Spleen (tissue), 11 donors: ENCODE measurements at regions not wholly inside any gene's neighbourhood (a gene's known extent, or its start where the extent isn't known, plus 50 kb on each side); places are given as distances from the start of the nearest gene placed in this dataset.

Experiments used
- DNase-seq: peaks from one replicate; pipeline ENCODE4 v3.0.0-alpha.2; 2020
- H3K27ac ChIP-seq, 8 donors: fragments of 200-600 bp; sonication (generic) in 7 of 8; 1 replicate in 4 of 8; 2 replicates in 4 of 8; pipeline versions ENCODE4 v1.5.0 to v1.8.0; 2016 to 2021; ENCODE audit warnings: inconsistent platforms in 4 of 8, mild to moderate bottlenecking in 4 of 8, moderate library complexity in 1 of 8
- H3K27me3 ChIP-seq, 7 donors: fragments of 200-600 bp; sonication (generic) in 6 of 7; replicated peaks in 1 of 7; 1 replicate in 4 of 7; 2 replicates in 3 of 7; pipeline versions ENCODE4 v1.5.0 to v1.8.0; 2016 to 2021; ENCODE audit warnings: inconsistent platforms in 3 of 7, mild to moderate bottlenecking in 1 of 7
- H3K36me3 ChIP-seq, 6 donors: fragments of 200-600 bp; sonication (generic) in 5 of 6; 1 replicate in 4 of 6; 2 replicates in 2 of 6; pipeline versions ENCODE4 v1.5.0 to v1.8.0; 2016 to 2021; ENCODE audit warnings: inconsistent platforms in 2 of 6
- H3K4me1 ChIP-seq, 6 donors: fragments of 200-600 bp; sonication (generic) in 5 of 6; 1 replicate in 3 of 6; 2 replicates in 3 of 6; pipeline versions ENCODE4 v1.5.0 to v1.8.0; 2016 to 2021; ENCODE audit warnings: inconsistent platforms in 3 of 6
- H3K4me3 ChIP-seq, 8 donors: fragments of 200-600 bp; sonication (generic) in 7 of 8; 1 replicate in 4 of 8; 2 replicates in 4 of 8; pipeline versions ENCODE4 v1.5.0 to v1.8.0; 2016 to 2021; ENCODE audit warnings: inconsistent platforms in 4 of 8, mild to moderate bottlenecking in 4 of 8, moderate library complexity in 2 of 8
- H3K9me3 ChIP-seq, 8 donors: fragments of 200-600 bp; sonication (generic) in 7 of 8; 1 replicate in 4 of 8; 2 replicates in 4 of 8; pipeline versions ENCODE4 v1.5.0 to v1.8.0; 2016 to 2021; ENCODE audit warnings: inconsistent platforms in 4 of 8
- POLR2A ChIP-seq, 3 donors: fragments of 450-650 bp; IDR thresholded peaks; one replicate each; pipeline ENCODE4 v1.5.1; 2017; ENCODE audit warnings: antibody characterized with exemption in 3 of 3, mild to moderate bottlenecking in 1 of 3
- POLR2AphosphoS5 ChIP-seq, 3 donors: sonication (generic); formaldehyde crosslinking; IDR thresholded peaks; one replicate each; pipeline ENCODE4 v1.5.1; 2017; ENCODE audit warnings: antibody characterized with exemption in 3 of 3
- WGBS, 5 donors: extraction: QIAGEN DNeasy Blood & Tissue Kit in 3 of 5; methylation state at CpG; one replicate each; pipeline versions ENCODE4 v1.1.5 to v1.1.7; 2013 to 2018; 5-methylcytosine and 5-hydroxymethylcytosine counted together
- intact Hi-C: fragments of 100-400 bp; cut with DNase I; formaldehyde crosslinking; loops from one replicate; pipeline ENCODE4 v1.15.0; 2023; ENCODE audit warnings: low total_unique reads
- TF ChIP-seq, protein P1 (sequence below), 11 experiments: fragments of 200-600 bp in 7 of 11; fragments of 450-650 bp in 4 of 11; sonication (generic) in 4 of 11; IDR thresholded peaks in 8 of 11; conservative IDR thresholded peaks in 3 of 11; 1 replicate in 7 of 11; 2 replicates in 4 of 11; pipeline versions ENCODE4 v1.4.0 to v1.8.0; 2016 to 2021; ENCODE audit warnings: antibody characterized with exemption in 11 of 11, inconsistent platforms in 4 of 11, mild to moderate bottlenecking in 1 of 11
- donor health status: healthy with polysubstance abuse.
- donor health status: DM: no; HTN: no; CAD: no; lungs with moderate emphysema.
- donor health status: DM: no; HTN: no; CAD: no.
- donor health status: Bipolar disorder and iron deficiency.
- donor health status: healthy.
- donor health status: DM: no; HTN: no; CAD: no.
- donor health status: DM: yes; HTN: yes; CAD: no.

DNA sequence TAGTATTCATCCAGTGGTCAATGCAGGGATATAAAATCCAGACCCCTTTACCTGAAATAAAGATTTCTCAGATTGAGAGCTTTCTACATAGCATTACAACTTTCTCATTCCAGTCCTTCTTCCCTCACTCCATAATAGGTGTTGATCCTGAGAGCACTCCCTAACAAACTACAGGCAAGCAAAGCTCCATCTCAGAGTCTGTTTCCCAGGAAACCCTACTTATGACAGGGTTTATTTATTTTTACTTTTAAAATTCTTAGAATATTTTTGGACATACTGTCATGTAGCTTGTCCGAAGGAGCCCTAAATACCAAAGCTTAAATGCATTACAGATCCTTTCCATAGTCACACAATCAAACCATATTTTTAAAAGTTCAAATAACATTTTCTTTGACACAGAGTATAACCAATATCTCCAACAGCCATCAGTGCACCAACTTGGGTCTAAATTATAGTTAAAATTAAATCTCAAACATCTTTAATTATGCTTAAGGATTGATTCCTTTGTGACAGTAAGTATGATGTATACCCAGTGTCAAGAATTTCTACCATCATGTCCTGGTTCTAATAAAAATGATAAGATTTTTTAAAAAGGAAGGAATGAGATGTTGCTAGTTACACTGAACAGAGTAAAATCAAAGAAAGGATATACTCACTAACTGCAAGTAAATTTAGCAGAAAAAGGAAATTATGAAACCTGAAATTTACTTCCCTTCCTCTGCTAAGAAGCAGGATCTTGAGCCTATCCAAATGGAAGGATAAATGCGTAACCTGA lies 580.4 kb upstream of the ADGRL3 start:
- 76 to 84% (median 78%) methylated on average over 2 of the region's 2 CpGs for WGBS, 5 donors
- no peak overlapping the region for H3K27ac ChIP-seq
- DNase-seq: no peak

DNA sequence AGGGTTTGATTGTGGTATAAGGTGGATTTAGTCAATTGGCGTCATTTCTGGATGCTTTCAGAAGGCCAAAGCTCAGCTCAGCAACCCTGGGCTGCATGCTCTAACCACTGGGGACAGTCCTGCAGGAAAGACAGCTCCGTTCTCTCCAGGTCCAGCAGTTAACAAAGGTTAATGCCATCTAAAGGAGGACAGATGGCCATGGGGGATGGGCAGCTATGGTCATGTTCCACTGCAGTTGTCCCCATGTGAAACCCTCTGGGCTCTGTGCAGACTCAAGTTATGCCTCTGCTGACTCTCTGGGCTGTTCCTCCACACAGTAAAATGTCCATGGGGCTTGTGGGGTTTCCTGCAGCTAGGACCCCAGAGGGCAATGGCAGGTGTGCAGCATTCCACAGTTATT lies 562.1 kb upstream of the ADGRL3 start:
- no peak for DNase-seq
- intact Hi-C loops: no loop called here
- WGBS, 5 donors: 64 to 81% (median 70%) methylated on average over 2 of the region's 2 CpGs
- Histone ChIP-seq H3K27ac (no peak overlapping the region), H3K4me1 (no peaks in the 10 kb centered on the region), H3K9me3 (peaks cover 0 to 60% (median 38%) of the 10 kb centered on the region in 8 donors), H3K27me3 (no peaks in the 10 kb centered on the region), H3K36me3 (no peaks in the 10 kb centered on the region), H3K4me3 (no peak overlapping the region)
- TF ChIP-seq POLR2A (IDR thresholded peaks at IDR 0.05) (no peak), POLR2AphosphoS5 (IDR thresholded peaks at IDR 0.05) (no peak)
- TF ChIP-seq, protein P1, sequence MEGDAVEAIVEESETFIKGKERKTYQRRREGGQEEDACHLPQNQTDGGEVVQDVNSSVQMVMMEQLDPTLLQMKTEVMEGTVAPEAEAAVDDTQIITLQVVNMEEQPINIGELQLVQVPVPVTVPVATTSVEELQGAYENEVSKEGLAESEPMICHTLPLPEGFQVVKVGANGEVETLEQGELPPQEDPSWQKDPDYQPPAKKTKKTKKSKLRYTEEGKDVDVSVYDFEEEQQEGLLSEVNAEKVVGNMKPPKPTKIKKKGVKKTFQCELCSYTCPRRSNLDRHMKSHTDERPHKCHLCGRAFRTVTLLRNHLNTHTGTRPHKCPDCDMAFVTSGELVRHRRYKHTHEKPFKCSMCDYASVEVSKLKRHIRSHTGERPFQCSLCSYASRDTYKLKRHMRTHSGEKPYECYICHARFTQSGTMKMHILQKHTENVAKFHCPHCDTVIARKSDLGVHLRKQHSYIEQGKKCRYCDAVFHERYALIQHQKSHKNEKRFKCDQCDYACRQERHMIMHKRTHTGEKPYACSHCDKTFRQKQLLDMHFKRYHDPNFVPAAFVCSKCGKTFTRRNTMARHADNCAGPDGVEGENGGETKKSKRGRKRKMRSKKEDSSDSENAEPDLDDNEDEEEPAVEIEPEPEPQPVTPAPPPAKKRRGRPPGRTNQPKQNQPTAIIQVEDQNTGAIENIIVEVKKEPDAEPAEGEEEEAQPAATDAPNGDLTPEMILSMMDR (IDR thresholded peaks at IDR 0.05 in 8 of 11, conservative IDR thresholded peaks at IDR 0.05 in 3 of 11): no peak

More for the DNA sequence above, 580.4 kb upstream of the ADGRL3 start:
- H3K4me3 ChIP-seq: no peak overlapping the region
- peaks cover 0 to 30% (median 14%) of the 10 kb centered on the region in 8 donors for H3K9me3 ChIP-seq
- intact Hi-C loops: no loop called here
- no peaks in the 10 kb centered on the region for H3K27me3 ChIP-seq
- H3K4me1 ChIP-seq: no peaks in the 10 kb centered on the region
- TF ChIP-seq POLR2AphosphoS5 (IDR thresholded peaks at IDR 0.05) (no peak), POLR2A (IDR thresholded peaks at IDR 0.05) (no peak)
- TF ChIP-seq, protein P1 (IDR thresholded peaks at IDR 0.05 in 8 of 11, conservative IDR thresholded peaks at IDR 0.05 in 3 of 11): no peak
- H3K36me3 ChIP-seq: no peaks in the 10 kb centered on the region

DNA sequence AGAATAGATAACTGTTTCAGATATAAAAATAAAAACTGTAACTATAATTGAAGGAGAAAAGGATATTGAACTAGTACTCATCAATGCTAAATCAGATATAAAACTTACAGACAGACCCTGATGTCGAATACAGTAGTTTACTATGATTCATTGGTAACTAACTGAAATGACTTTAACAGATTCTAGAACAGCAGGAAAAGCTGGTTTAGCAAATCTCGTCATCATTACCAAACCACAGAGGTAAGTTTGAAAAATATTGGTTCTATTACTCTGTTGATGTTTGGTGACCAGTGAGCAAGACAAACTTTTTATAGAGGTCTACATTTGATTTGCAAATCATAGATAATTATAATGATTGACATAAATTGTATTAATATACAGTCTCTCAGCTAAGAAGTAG lies 551.4 kb upstream of the ADGRL3 start:
- 52 to 87% (median 71%) methylated on average over 2 of the region's 2 CpGs for WGBS, 5 donors
- Histone ChIP-seq H3K27me3 (no peaks in the 10 kb centered on the region), H3K9me3 (peaks cover 0 to 10% (median 3%) of the 10 kb centered on the region in 8 donors), H3K36me3 (no peaks in the 10 kb centered on the region), H3K4me1 (no peaks in the 10 kb centered on the region), H3K4me3 (no peak overlapping the region), H3K27ac (no peak overlapping the region)
- TF ChIP-seq POLR2A (IDR thresholded peaks at IDR 0.05) (no peak), POLR2AphosphoS5 (IDR thresholded peaks at IDR 0.05) (no peak)
- TF ChIP-seq, protein P1 (IDR thresholded peaks at IDR 0.05 in 8 of 11, conservative IDR thresholded peaks at IDR 0.05 in 3 of 11): no peak
- DNase-seq: no peak
- intact Hi-C loops: no loop called here

- no peaks in the 10 kb centered on the region for H3K36me3 ChIP-seq
- no peaks in the 10 kb centered on the region for H3K4me1 ChIP-seq
- no peaks in the 10 kb centered on the region for H3K27me3 ChIP-seq
- no peak overlapping the region for H3K4me3 ChIP-seq
- intact Hi-C loops: no loop called here
- H3K27ac ChIP-seq: no peak overlapping the region
- no peak for TF ChIP-seq POLR2A (IDR thresholded peaks at IDR 0.05)
- no peak for TF ChIP-seq POLR2AphosphoS5 (IDR thresholded peaks at IDR 0.05)
- TF ChIP-seq, protein P1 (IDR thresholded peaks at IDR 0.05 in 8 of 11, conservative IDR thresholded peaks at IDR 0.05 in 3 of 11): no peak
- H3K9me3 ChIP-seq: peaks cover 0 to 10% (median 1%) of the 10 kb centered on the region in 8 donors
- DNase-seq: no peak
Measured at GRCh38 chr4:60652933-60653332, 547.2 kb upstream of the ADGRL3 start.
